DND-41 (cell line): ENCODE measurements at regions not wholly inside any gene's neighbourhood (a gene's known extent, or its start where the extent isn't known, plus 50 kb on each side); places are given as distances from the start of the nearest gene placed in this dataset.

Experiments used
- CTCF ChIP-seq: IDR thresholded peaks from 2 replicates; pipeline ENCODE4 v1.5.1; 2012; ENCODE audit warnings: borderline replicate concordance, low read length, moderate library complexity, mild to moderate bottlenecking; ENCODE audit not compliant: poor library complexity, severe bottlenecking; ENCODE audit errors: extremely low read depth
- EZH2 ChIP-seq: IDR thresholded peaks from 3 replicates; pipeline ENCODE4 v1.6.1; 2012; ENCODE audit warnings: borderline replicate concordance, low read depth, mild to moderate bottlenecking, moderate library complexity, low read length, inconsistent platforms; ENCODE audit not compliant: severe bottlenecking

DNA sequence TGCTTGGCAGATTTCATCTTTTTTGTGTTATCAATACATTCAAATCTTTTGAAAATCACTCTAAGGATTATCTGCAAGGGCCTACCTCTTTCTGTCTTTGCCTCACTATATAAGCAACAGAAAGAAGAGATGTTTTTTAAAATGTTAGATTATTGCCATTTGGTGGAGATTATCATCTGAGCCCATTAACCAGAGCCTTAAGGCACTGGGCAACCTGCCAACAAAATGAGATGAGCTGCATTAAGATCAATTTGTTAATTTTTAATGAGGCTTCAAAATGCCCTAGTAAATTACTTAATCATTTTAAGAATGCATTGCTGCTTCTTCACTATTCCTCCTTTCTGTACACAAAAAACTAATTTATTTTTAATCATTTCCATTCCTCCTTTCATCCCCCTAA, 314.1 kb downstream of the SNX13 start:
- TF ChIP-seq CTCF, result no peak
- TF ChIP-seq EZH2, result no peak
